ENCODE measurements at regions not wholly inside any gene's neighbourhood (a gene's known extent, or its start where the extent isn't known, plus 50 kb on each side); places are given as distances from the start of the nearest gene placed in this dataset.
A peak's percentile ranks its signal among the peaks of the same experiment; 100 is the strongest.

DNA sequence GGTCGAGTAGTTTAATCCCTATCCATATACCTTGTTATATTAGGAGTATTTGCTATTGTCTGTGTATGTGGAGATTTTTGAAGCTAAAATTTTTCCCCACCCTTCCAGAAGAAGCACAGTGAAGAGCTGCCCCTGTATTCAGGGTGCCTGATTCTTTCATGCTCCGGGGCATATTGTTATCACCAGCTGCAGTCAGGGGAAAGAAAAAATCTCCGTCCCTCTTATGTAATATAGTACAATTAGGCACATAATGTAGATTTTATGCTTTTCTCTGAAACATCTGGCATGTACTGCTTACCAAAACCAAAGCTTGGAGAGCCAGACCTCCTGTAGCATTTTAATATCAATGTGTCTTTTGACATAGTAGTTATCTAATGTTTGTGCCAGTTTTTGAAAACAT, 214.9 kb upstream of the EDNRB start:
- H3K27me3 Mint-ChIP-seq: peaks cover 0 to 13% (median 8%) of the 10 kb centered on the region in 5 donors
- no peaks in the 10 kb centered on the region for H3K9me3 Mint-ChIP-seq
- ATAC-seq: no peak

GRCh38 chr13:78131811-78132210, 213.2 kb upstream of the EDNRB start:
- no peak overlapping the region for H3K27ac Mint-ChIP-seq
- no peak for DNase-seq
- Histone ChIP-seq H3K36me3 (ENCODE audit: control insufficient read depth in 2 of 3, insufficient read depth in 3 of 3, low read length in 3 of 3) (no peaks in the 10 kb centered on the region), H3K9me3 (ENCODE audit: control insufficient read depth in 2 of 3, low read length in 3 of 3) (no peaks in the 10 kb centered on the region), H3K4me3 (ENCODE audit: low read length) (no peak overlapping the region), H3K4me1 (ENCODE audit: control insufficient read depth in 2 of 2, insufficient read depth in 2 of 2, low read length in 2 of 2) (no peaks in the 10 kb centered on the region), H3K27me3 (ENCODE audit: control insufficient read depth in 2 of 2, insufficient read depth in 2 of 2, low read length in 2 of 2) (no peaks in the 10 kb centered on the region), H3K27ac (ENCODE audit: low read depth, low read length) (no peak overlapping the region)
- ATAC-seq: no peak
- no peaks in the 10 kb centered on the region for H3K4me1 Mint-ChIP-seq
- no peaks in the 10 kb centered on the region for H3K9me3 Mint-ChIP-seq
- H3K4me3 Mint-ChIP-seq: no peak overlapping the region
- POLR2A ChIA-PET: no interaction called here
- peaks cover 4 to 22% (median 11%) of the 10 kb centered on the region in 5 donors for H3K27me3 Mint-ChIP-seq
- CTCF ChIA-PET: no interaction called here
- intact Hi-C loops (cut with micrococcal nuclease): loop anchor here in 1 of 2 donors (10.0 kb wide), 1 partner anchor 1263 kb away; no protein-coding TSS in a partner anchor
- no peaks in the 10 kb centered on the region for H3K36me3 Mint-ChIP-seq

More for the DNA sequence above, 214.9 kb upstream of the EDNRB start:
- no peaks in the 10 kb centered on the region for H3K36me3 ChIP-seq (ENCODE audit: control insufficient read depth in 2 of 3, insufficient read depth in 3 of 3, low read length in 3 of 3)
- H3K27ac ChIP-seq (ENCODE audit: low read depth, low read length): no peak overlapping the region
- no peak for DNase-seq
- POLR2A ChIA-PET: no interaction called here
- no peaks in the 10 kb centered on the region for H3K4me1 ChIP-seq (ENCODE audit: control insufficient read depth in 2 of 2, insufficient read depth in 2 of 2, low read length in 2 of 2)
- intact Hi-C loops (cut with micrococcal nuclease): loop anchor here in 1 of 2 donors (10.0 kb wide), 1 partner anchor 1261 kb away; no protein-coding TSS in a partner anchor
- Mint-ChIP-seq H3K4me1 (peaks cover 3 to 7% (median 6%) of the 10 kb centered on the region in 7 donors), H3K4me3 (no peak overlapping the region), H3K36me3 (no peaks in the 10 kb centered on the region), H3K27ac (no peak overlapping the region)
- no peaks in the 10 kb centered on the region for H3K27me3 ChIP-seq (ENCODE audit: control insufficient read depth in 2 of 2, insufficient read depth in 2 of 2, low read length in 2 of 2)
- H3K9me3 ChIP-seq (ENCODE audit: control insufficient read depth in 2 of 3, low read length in 3 of 3): no peaks in the 10 kb centered on the region
- CTCF ChIA-PET: interaction anchor here (1.4 kb wide), 1 partner anchor 845 kb away, joined by 7 read pairs; no protein-coding TSS in a partner anchor
- H3K4me3 ChIP-seq (ENCODE audit: low read length): no peak overlapping the region

GRCh38 chr13:78131346-78131745, 212.7 kb upstream of the EDNRB start:
- ATAC-seq (no peak), DNase-seq (no peak)
- Histone ChIP-seq H3K27me3 (ENCODE audit: control insufficient read depth in 2 of 2, insufficient read depth in 2 of 2, low read length in 2 of 2) (no peaks in the 10 kb centered on the region), H3K9me3 (ENCODE audit: control insufficient read depth in 2 of 3, low read length in 3 of 3) (no peaks in the 10 kb centered on the region), H3K4me1 (ENCODE audit: control insufficient read depth in 2 of 2, insufficient read depth in 2 of 2, low read length in 2 of 2) (no peaks in the 10 kb centered on the region), H3K4me3 (ENCODE audit: low read length) (no peak overlapping the region), H3K27ac (ENCODE audit: low read depth, low read length) (no peak overlapping the region), H3K36me3 (ENCODE audit: control insufficient read depth in 2 of 3, insufficient read depth in 3 of 3, low read length in 3 of 3) (no peaks in the 10 kb centered on the region)
- H3K27ac Mint-ChIP-seq: no peak overlapping the region
- intact Hi-C loops (cut with micrococcal nuclease): loop anchor here in 1 of 2 donors (10.0 kb wide), 1 partner anchor 1263 kb away; no protein-coding TSS in a partner anchor
- no peaks in the 10 kb centered on the region for H3K36me3 Mint-ChIP-seq
- H3K4me1 Mint-ChIP-seq: no peaks in the 10 kb centered on the region
- no peaks in the 10 kb centered on the region for H3K9me3 Mint-ChIP-seq
- H3K4me3 Mint-ChIP-seq: no peak overlapping the region
- H3K27me3 Mint-ChIP-seq: peaks cover 4 to 22% (median 13%) of the 10 kb centered on the region in 5 donors
- POLR2A ChIA-PET: no interaction called here
- CTCF ChIA-PET: no interaction called here

DNA sequence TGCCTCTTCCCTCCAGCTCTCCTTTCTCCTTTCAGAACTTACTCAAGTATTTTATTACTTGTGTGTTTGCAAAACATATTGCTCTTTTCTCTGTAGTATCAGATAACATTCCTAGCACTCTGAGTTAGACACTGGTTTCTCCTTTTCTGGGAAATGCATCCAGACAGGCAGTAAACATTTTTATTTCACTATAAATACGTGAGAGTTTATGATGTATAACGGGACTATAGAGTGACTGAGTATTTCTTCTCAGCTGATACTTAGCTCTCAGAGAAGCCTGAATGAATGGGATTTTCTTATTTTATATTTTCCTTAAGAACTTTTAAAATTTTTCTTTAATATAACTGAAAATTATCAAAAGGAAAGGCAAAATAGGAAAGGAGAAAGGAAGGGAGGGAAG, 211.2 kb upstream of the EDNRB start:
- H3K27ac Mint-ChIP-seq: no peak overlapping the region
- intact Hi-C loops (cut with micrococcal nuclease): loop anchor here in 1 of 2 donors (10.0 kb wide), 1 partner anchor 1265 kb away; no protein-coding TSS in a partner anchor
- Histone ChIP-seq H3K4me3 (ENCODE audit: low read length) (no peak overlapping the region), H3K27ac (ENCODE audit: low read depth, low read length) (no peak overlapping the region), H3K9me3 (ENCODE audit: control insufficient read depth in 2 of 3, low read length in 3 of 3) (no peaks in the 10 kb centered on the region), H3K27me3 (ENCODE audit: control insufficient read depth in 2 of 2, insufficient read depth in 2 of 2, low read length in 2 of 2) (no peaks in the 10 kb centered on the region), H3K36me3 (ENCODE audit: control insufficient read depth in 2 of 3, insufficient read depth in 3 of 3, low read length in 3 of 3) (no peaks in the 10 kb centered on the region), H3K4me1 (ENCODE audit: control insufficient read depth in 2 of 2, insufficient read depth in 2 of 2, low read length in 2 of 2) (no peaks in the 10 kb centered on the region)
- peaks cover 4 to 22% (median 13%) of the 10 kb centered on the region in 5 donors for H3K27me3 Mint-ChIP-seq
- no peak for ATAC-seq
- H3K4me1 Mint-ChIP-seq: no peaks in the 10 kb centered on the region
- H3K36me3 Mint-ChIP-seq: no peaks in the 10 kb centered on the region
- CTCF ChIA-PET: no interaction called here
- no peaks in the 10 kb centered on the region for H3K9me3 Mint-ChIP-seq
- POLR2A ChIA-PET: no interaction called here
- H3K4me3 Mint-ChIP-seq: no peak overlapping the region
- no peak for DNase-seq

- ChIA-PET CTCF (no interaction called here), POLR2A (no interaction called here)
- Histone ChIP-seq H3K4me3 (ENCODE audit: low read length) (no peak overlapping the region), H3K27me3 (ENCODE audit: control insufficient read depth in 2 of 2, insufficient read depth in 2 of 2, low read length in 2 of 2) (no peaks in the 10 kb centered on the region), H3K27ac (ENCODE audit: low read depth, low read length) (no peak overlapping the region), H3K4me1 (ENCODE audit: control insufficient read depth in 2 of 2, insufficient read depth in 2 of 2, low read length in 2 of 2) (no peaks in the 10 kb centered on the region), H3K36me3 (ENCODE audit: control insufficient read depth in 2 of 3, insufficient read depth in 3 of 3, low read length in 3 of 3) (no peaks in the 10 kb centered on the region), H3K9me3 (ENCODE audit: control insufficient read depth in 2 of 3, low read length in 3 of 3) (no peaks in the 10 kb centered on the region)
- Mint-ChIP-seq H3K9me3 (no peaks in the 10 kb centered on the region), H3K4me3 (no peak overlapping the region), H3K27ac (no peak overlapping the region), H3K4me1 (no peaks in the 10 kb centered on the region), H3K27me3 (peaks cover 4 to 22% (median 13%) of the 10 kb centered on the region in 5 donors), H3K36me3 (no peaks in the 10 kb centered on the region)
- DNase-seq (no peak), ATAC-seq (no peak)
- intact Hi-C loops (cut with micrococcal nuclease): no loop called here
Measured at GRCh38 chr13:78129359-78129758, 210.7 kb upstream of the EDNRB start.

- no peaks in the 10 kb centered on the region for H3K36me3 ChIP-seq (ENCODE audit: control insufficient read depth in 2 of 3, insufficient read depth in 3 of 3, low read length in 3 of 3)
- DNase-seq: peak in 7 of 9 donors; percentile 7 to 44 (median 36)
- Mint-ChIP-seq H3K4me1 (peaks cover 0 to 11% (median 0%) of the 10 kb centered on the region in 7 donors), H3K27me3 (peaks cover 8 to 32% (median 24%) of the 10 kb centered on the region in 5 donors), H3K36me3 (no peaks in the 10 kb centered on the region), H3K9me3 (peaks cover 0 to 1% (median 0%) of the 10 kb centered on the region in 11 donors), H3K4me3 (no peak overlapping the region), H3K27ac (no peak overlapping the region)
- ChIA-PET POLR2A (no interaction called here), CTCF (interaction anchor here (0.6 to 1.4 kb wide), 13 partner anchors 9 to 686 kb away, joined by 3 to 8 read pairs (median 4); no protein-coding TSS in a partner anchor)
- intact Hi-C loops (cut with micrococcal nuclease): loop anchor here (1.0 kb wide), 2 partner anchors 342 to 528 kb away; no protein-coding TSS in a partner anchor
- no peak overlapping the region for H3K27ac ChIP-seq (ENCODE audit: low read depth, low read length)
- no peaks in the 10 kb centered on the region for H3K4me1 ChIP-seq (ENCODE audit: control insufficient read depth in 2 of 2, insufficient read depth in 2 of 2, low read length in 2 of 2)
- H3K9me3 ChIP-seq (ENCODE audit: control insufficient read depth in 2 of 3, low read length in 3 of 3): no peaks in the 10 kb centered on the region
- no peaks in the 10 kb centered on the region for H3K27me3 ChIP-seq (ENCODE audit: control insufficient read depth in 2 of 2, insufficient read depth in 2 of 2, low read length in 2 of 2)
- H3K4me3 ChIP-seq (ENCODE audit: low read length): no peak overlapping the region
- ATAC-seq: no peak
Measured at GRCh38 chr13:78121459-78122348, 203.1 kb upstream of the EDNRB start.
